ENCODE measurements at regions not wholly inside any gene's neighbourhood (a gene's known extent, or its start where the extent isn't known, plus 50 kb on each side); places are given as distances from the start of the nearest gene placed in this dataset.
"Not testable (repeated sequence)": the region's sequence is repeated elsewhere in the genome, so short reads cannot be mapped to it uniquely, and the experiment has no call there.

- TF ChIP-seq CTCF (IDR thresholded peaks at IDR 0.05; ENCODE audit: borderline replicate concordance): no peak
- H3K4me3 ChIP-seq: no peak overlapping the region
- no peak for DNase-seq
- no peaks in the 10 kb centered on the region for H3K4me1 ChIP-seq
- no peak overlapping the region for H3K27ac ChIP-seq (replicated peaks)
- H3K36me3 ChIP-seq: no peaks in the 10 kb centered on the region
- no peaks in the 10 kb centered on the region for H3K27me3 ChIP-seq (ENCODE audit: low read depth)
- intact Hi-C loops (cut with micrococcal nuclease): no loop called here
- peaks cover 3% of the 10 kb centered on the region for H3K9me3 ChIP-seq (replicated peaks)
Measured at GRCh38 chr3:112699436-112699978, 58.6 kb upstream of the CCDC80 start.

- H3K36me3 ChIP-seq; DNase-seq; H3K4me3 ChIP-seq; H3K4me1 ChIP-seq; H3K27me3 ChIP-seq (ENCODE audit: low read depth); H3K27ac ChIP-seq (replicated peaks); intact Hi-C loops (cut with micrococcal nuclease): not testable (repeated sequence)
- H3K9me3 ChIP-seq (replicated peaks): peaks cover 11% of the 10 kb centered on the region
Measured at GRCh38 chr3:112698442-112698841, 57.5 kb upstream of the CCDC80 start.

GRCh38 chr3:112696244-112696643 lies 55.3 kb upstream of the CCDC80 start:
- peaks cover 12% of the 10 kb centered on the region for H3K9me3 ChIP-seq (replicated peaks)
- H3K27me3 ChIP-seq (ENCODE audit: low read depth); H3K4me3 ChIP-seq; H3K36me3 ChIP-seq; H3K27ac ChIP-seq (replicated peaks); intact Hi-C loops (cut with micrococcal nuclease); DNase-seq; H3K4me1 ChIP-seq: not testable (repeated sequence)

- not testable (repeated sequence) for DNase-seq, H3K4me1 ChIP-seq
Measured at GRCh38 chr3:112695377-112696108, 54.6 kb upstream of the CCDC80 start.

GRCh38 chr3:112694906-112695305 lies 54.0 kb upstream of the CCDC80 start:
- H3K4me1 ChIP-seq; H3K27ac ChIP-seq (replicated peaks); intact Hi-C loops (cut with micrococcal nuclease): not testable (repeated sequence)

More at GRCh38 chr3:112695377-112696108, 54.6 kb upstream of the CCDC80 start:
- H3K4me3 ChIP-seq; H3K27ac ChIP-seq (replicated peaks); intact Hi-C loops (cut with micrococcal nuclease); H3K27me3 ChIP-seq (ENCODE audit: low read depth); H3K36me3 ChIP-seq: not testable (repeated sequence)
- peaks cover 15% of the 10 kb centered on the region for H3K9me3 ChIP-seq (replicated peaks)

GRCh38 chr3:112693186-112693585 lies 52.2 kb upstream of the CCDC80 start:
- intact Hi-C loops (cut with micrococcal nuclease): no loop called here
- no peak overlapping the region for H3K27ac ChIP-seq (replicated peaks)
- no peaks in the 10 kb centered on the region for H3K27me3 ChIP-seq (ENCODE audit: low read depth)
- DNase-seq: no peak
- TF ChIP-seq CTCF (IDR thresholded peaks at IDR 0.05; ENCODE audit: borderline replicate concordance): no peak
- no peaks in the 10 kb centered on the region for H3K36me3 ChIP-seq
- H3K9me3 ChIP-seq (replicated peaks): peaks cover 15% of the 10 kb centered on the region
- no peaks in the 10 kb centered on the region for H3K4me1 ChIP-seq
- H3K4me3 ChIP-seq: no peak overlapping the region

More at GRCh38 chr3:112694906-112695305, 54.0 kb upstream of the CCDC80 start:
- not testable (repeated sequence) for H3K27me3 ChIP-seq (ENCODE audit: low read depth); H3K36me3 ChIP-seq; H3K4me3 ChIP-seq; DNase-seq
- peaks cover 15% of the 10 kb centered on the region for H3K9me3 ChIP-seq (replicated peaks)
